ENCODE measurements at regions not wholly inside any gene's neighbourhood (a gene's known extent, or its start where the extent isn't known, plus 50 kb on each side); places are given as distances from the start of the nearest gene placed in this dataset.
A peak's percentile ranks its signal among the peaks of the same experiment; 100 is the strongest.

- TF ChIP-seq CTCF (IDR thresholded peaks at IDR 0.05): peak; percentile 66
- intact Hi-C loops (cut with DNase I): loop anchor here (5.0 to 10.0 kb wide), 2 partner anchors 131 to 548 kb away; no protein-coding TSS in a partner anchor
- Histone ChIP-seq H3K4me3 (no peak overlapping the region), H3K36me3 (ENCODE audit: insufficient read depth in 1 of 2, low read depth in 1 of 2) (no peaks in the 10 kb centered on the region), H3K27ac (no peak overlapping the region), H3K27me3 (ENCODE audit: insufficient read depth in 3 of 3, low read length in 2 of 3) (no peaks in the 10 kb centered on the region), H3K9me3 (no peaks in the 10 kb centered on the region), H3K4me1 (no peaks in the 10 kb centered on the region)
- WGBS, 3 donors: 39 to 41% (median 41%) methylated on average over 5 of the region's 5 CpGs
- DNase-seq (no peak), ATAC-seq (no peak)
These were observed 101.4 kb upstream of the RGS1 start for GRCh38 chr1:192474080-192474683.

- 87 to 89% (median 87%) methylated on average over 6 of the region's 6 CpGs for WGBS, 3 donors
- intact Hi-C loops (cut with DNase I): loop anchor here in 1 of 2 donors (5.0 to 10.0 kb wide), 2 partner anchors 129 to 542 kb away; no protein-coding TSS in a partner anchor
- Histone ChIP-seq H3K4me3 (no peak overlapping the region), H3K9me3 (no peaks in the 10 kb centered on the region), H3K36me3 (ENCODE audit: insufficient read depth in 1 of 2, low read depth in 1 of 2) (no peaks in the 10 kb centered on the region), H3K4me1 (no peaks in the 10 kb centered on the region), H3K27me3 (ENCODE audit: insufficient read depth in 3 of 3, low read length in 2 of 3) (no peaks in the 10 kb centered on the region), H3K27ac (no peak overlapping the region)
- no peak for TF ChIP-seq CTCF (IDR thresholded peaks at IDR 0.05)
- DNase-seq (no peak), ATAC-seq (no peak)
These were observed 100.2 kb upstream of the RGS1 start for GRCh38 chr1:192475329-192475728.

- no peak overlapping the region for H3K4me3 ChIP-seq
- no peaks in the 10 kb centered on the region for H3K36me3 ChIP-seq (ENCODE audit: insufficient read depth in 1 of 2, low read depth in 1 of 2)
- H3K27ac ChIP-seq: no peak overlapping the region
- ATAC-seq: peak in 3 of 4 donors; percentile 40 to 57 (median 46)
- no peak for TF ChIP-seq CTCF (IDR thresholded peaks at IDR 0.05)
- 64 to 73% (median 66%) methylated on average over 3 of the region's 3 CpGs for WGBS, 3 donors
- H3K9me3 ChIP-seq: no peaks in the 10 kb centered on the region
- H3K4me1 ChIP-seq: no peaks in the 10 kb centered on the region
- DNase-seq: no peak
- no peaks in the 10 kb centered on the region for H3K27me3 ChIP-seq (ENCODE audit: insufficient read depth in 3 of 3, low read length in 2 of 3)
- intact Hi-C loops (cut with DNase I): loop anchor here (2.0 to 10.0 kb wide), 3 partner anchors 129 to 541 kb away; no protein-coding TSS in a partner anchor
These were observed 99.6 kb upstream of the RGS1 start for GRCh38 chr1:192475970-192476369.

- intact Hi-C loops (cut with DNase I): loop anchor here (2.0 to 10.0 kb wide), 3 partner anchors 128 to 540 kb away; no protein-coding TSS in a partner anchor
- Histone ChIP-seq H3K4me3 (no peak overlapping the region), H3K27ac (no peak overlapping the region), H3K36me3 (ENCODE audit: insufficient read depth in 1 of 2, low read depth in 1 of 2) (no peaks in the 10 kb centered on the region), H3K27me3 (ENCODE audit: insufficient read depth in 3 of 3, low read length in 2 of 3) (no peaks in the 10 kb centered on the region), H3K9me3 (no peaks in the 10 kb centered on the region), H3K4me1 (no peaks in the 10 kb centered on the region)
- WGBS, 3 donors: 37 to 54% (median 43%) methylated on average over 12 of the region's 12 CpGs
- DNase-seq (no peak), ATAC-seq (peak in 3 of 4 donors; percentile 13 to 36 (median 36))
- no peak for TF ChIP-seq CTCF (IDR thresholded peaks at IDR 0.05)
These were observed 98.7 kb upstream of the RGS1 start for GRCh38 chr1:192476802-192477298.

All from psoas muscle (tissue), 7 donors.